ENCODE measurements at regions not wholly inside any gene's neighbourhood (a gene's known extent, or its start where the extent isn't known, plus 50 kb on each side); places are given as distances from the start of the nearest gene placed in this dataset.

DNA sequence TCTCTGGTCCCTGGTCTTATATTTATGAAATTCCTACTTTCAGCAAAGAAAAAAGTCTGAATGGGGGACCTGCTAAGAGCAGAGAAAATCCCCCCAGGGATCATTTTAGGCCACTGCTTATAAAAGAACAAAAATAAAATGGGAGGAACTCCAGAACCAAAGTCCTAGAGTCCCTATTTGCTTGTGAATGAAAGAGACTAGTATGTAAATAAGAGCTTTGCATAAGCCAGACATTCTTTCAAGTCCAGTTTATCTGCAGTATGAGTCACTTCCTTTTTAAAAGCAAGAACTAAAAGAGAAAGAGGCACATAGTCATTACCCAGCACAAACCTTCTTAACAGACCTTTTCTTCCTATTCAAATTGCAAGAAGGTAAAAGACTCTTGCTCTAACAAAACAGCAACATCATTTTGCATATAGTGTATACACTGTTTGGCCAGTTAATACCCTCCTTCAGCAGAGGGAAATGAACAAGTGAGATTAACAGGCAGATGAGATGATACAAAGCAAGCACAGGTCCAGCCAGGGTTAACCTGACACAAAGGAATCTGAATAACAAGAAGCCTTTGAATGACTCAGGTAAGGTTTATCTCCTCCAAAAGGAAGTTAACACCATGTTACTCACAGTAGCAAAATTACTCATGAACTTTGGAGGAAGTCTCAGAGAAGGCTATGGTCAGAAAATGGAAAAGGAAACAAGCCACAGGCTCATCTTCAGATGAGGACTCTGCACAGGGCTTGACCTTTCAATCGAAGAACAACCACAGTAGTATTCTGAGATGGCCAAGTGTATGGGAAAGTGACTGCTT is 87.3 kb downstream of the PHLDA1 start:
- no peak for TF ChIP-seq RARB (CRISPR knock-in tag; IDR thresholded peaks at IDR 0.05)
- no peak for TF ChIP-seq CREB5 (CRISPR knock-in tag; IDR thresholded peaks at IDR 0.05; ENCODE audit: low read depth)
- TF ChIP-seq, protein P1, sequence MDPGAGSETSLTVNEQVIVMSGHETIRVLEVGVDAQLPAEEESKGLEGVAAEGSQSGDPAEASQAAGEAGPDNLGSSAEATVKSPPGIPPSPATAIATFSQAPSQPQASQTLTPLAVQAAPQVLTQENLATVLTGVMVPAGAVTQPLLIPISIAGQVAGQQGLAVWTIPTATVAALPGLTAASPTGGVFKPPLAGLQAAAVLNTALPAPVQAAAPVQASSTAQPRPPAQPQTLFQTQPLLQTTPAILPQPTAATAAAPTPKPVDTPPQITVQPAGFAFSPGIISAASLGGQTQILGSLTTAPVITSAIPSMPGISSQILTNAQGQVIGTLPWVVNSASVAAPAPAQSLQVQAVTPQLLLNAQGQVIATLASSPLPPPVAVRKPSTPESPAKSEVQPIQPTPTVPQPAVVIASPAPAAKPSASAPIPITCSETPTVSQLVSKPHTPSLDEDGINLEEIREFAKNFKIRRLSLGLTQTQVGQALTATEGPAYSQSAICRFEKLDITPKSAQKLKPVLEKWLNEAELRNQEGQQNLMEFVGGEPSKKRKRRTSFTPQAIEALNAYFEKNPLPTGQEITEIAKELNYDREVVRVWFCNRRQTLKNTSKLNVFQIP (CRISPR knock-in tag; IDR thresholded peaks at IDR 0.05; ENCODE audit: borderline replicate concordance, low read depth): no peak
- no peak for TF ChIP-seq TOX (CRISPR knock-in tag; IDR thresholded peaks at IDR 0.05; ENCODE audit: borderline replicate concordance)
- no peak for TF ChIP-seq PATZ1 (CRISPR knock-in tag; IDR thresholded peaks at IDR 0.05; ENCODE audit: borderline replicate concordance)

Data from SK-N-SH treated with all-trans-retinoic acid at 6 μM for 48 hours (cell line).